ENCODE measurements at regions not wholly inside any gene's neighbourhood (a gene's known extent, or its start where the extent isn't known, plus 50 kb on each side); places are given as distances from the start of the nearest gene placed in this dataset.
"Not testable (repeated sequence)": the region's sequence is repeated elsewhere in the genome, so short reads cannot be mapped to it uniquely, and the experiment has no call there.

GRCh38 chr3:10109-10996, 186.2 kb upstream of the CHL1 start:
- in situ Hi-C loops (cut with MboI; ENCODE audit: low pct_ligation_motif_present in 1 of 4, low pct_unique_long_range_greater_than_20kb in 1 of 4, low sequenced_read_pairs in 3 of 4); intact Hi-C loops (cut with DNase I; ENCODE audit: low total_unique reads); H3K4me1 ChIP-seq; H3K27me3 ChIP-seq; H3K36me3 ChIP-seq; DNase-seq; H3K9me3 ChIP-seq; H3K4me3 ChIP-seq; H3K27ac ChIP-seq: not testable (repeated sequence)
- no CpG with 5 or more reads among the region's 15 CpGs for WGBS, 2 donors (ENCODE audit: low coverage in 1 of 2)

DNA sequence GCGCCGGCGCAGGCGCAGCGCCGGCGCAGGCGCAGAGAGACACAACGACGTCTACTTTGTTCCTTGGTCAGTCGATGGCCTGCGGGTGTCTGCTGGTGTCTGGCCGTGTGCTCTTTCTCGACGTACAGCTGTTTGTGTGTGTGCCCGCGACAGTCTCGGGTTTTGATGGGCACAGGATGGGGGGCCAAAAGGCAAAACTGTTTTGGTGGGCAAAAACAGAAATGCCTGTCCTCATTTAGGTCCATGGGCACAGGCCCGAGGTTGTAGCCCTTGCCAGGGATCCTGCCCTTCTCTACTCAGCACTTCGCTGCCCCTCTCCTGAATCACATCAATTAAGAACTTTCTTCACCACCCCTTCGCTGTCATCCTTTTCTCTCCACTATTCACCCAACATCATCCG, 184.8 kb upstream of the CHL1 start:
- Histone ChIP-seq H3K4me1 (no peaks in the 10 kb centered on the region), H3K9me3 (no peaks in the 10 kb centered on the region), H3K4me3 (no peak overlapping the region), H3K27me3 (no peaks in the 10 kb centered on the region), H3K36me3 (no peaks in the 10 kb centered on the region), H3K27ac (no peak overlapping the region)
- 72 to 78% methylated on average over 4 to 22 of the region's 22 CpGs for WGBS, 2 donors (ENCODE audit: low coverage in 1 of 2)
- intact Hi-C loops (cut with DNase I; ENCODE audit: low total_unique reads) (no loop called here), in situ Hi-C loops (cut with MboI; ENCODE audit: low pct_ligation_motif_present in 1 of 4, low pct_unique_long_range_greater_than_20kb in 1 of 4, low sequenced_read_pairs in 3 of 4) (no loop called here)
- no peak for DNase-seq
- TF ChIP-seq, protein P1, sequence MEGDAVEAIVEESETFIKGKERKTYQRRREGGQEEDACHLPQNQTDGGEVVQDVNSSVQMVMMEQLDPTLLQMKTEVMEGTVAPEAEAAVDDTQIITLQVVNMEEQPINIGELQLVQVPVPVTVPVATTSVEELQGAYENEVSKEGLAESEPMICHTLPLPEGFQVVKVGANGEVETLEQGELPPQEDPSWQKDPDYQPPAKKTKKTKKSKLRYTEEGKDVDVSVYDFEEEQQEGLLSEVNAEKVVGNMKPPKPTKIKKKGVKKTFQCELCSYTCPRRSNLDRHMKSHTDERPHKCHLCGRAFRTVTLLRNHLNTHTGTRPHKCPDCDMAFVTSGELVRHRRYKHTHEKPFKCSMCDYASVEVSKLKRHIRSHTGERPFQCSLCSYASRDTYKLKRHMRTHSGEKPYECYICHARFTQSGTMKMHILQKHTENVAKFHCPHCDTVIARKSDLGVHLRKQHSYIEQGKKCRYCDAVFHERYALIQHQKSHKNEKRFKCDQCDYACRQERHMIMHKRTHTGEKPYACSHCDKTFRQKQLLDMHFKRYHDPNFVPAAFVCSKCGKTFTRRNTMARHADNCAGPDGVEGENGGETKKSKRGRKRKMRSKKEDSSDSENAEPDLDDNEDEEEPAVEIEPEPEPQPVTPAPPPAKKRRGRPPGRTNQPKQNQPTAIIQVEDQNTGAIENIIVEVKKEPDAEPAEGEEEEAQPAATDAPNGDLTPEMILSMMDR (IDR thresholded peaks at IDR 0.05) = no peak
- no peak for TF ChIP-seq EP300 (IDR thresholded peaks at IDR 0.05; ENCODE audit: low read depth)
- TF ChIP-seq POLR2AphosphoS5 (IDR thresholded peaks at IDR 0.05) = no peak
- no peak for TF ChIP-seq POLR2A (IDR thresholded peaks at IDR 0.05)

- H3K4me3 ChIP-seq = no peak overlapping the region
- H3K27me3 ChIP-seq = no peaks in the 10 kb centered on the region
- DNase-seq = no peak
- intact Hi-C loops (cut with DNase I; ENCODE audit: low total_unique reads) (no loop called here), in situ Hi-C loops (cut with MboI; ENCODE audit: low pct_ligation_motif_present in 1 of 4, low pct_unique_long_range_greater_than_20kb in 1 of 4, low sequenced_read_pairs in 3 of 4) (no loop called here)
- no peaks in the 10 kb centered on the region for H3K36me3 ChIP-seq
- H3K4me1 ChIP-seq = no peaks in the 10 kb centered on the region
- WGBS, 2 donors (ENCODE audit: low coverage in 1 of 2) = 68 to 82% methylated on average over 3 of the region's 3 CpGs
- H3K9me3 ChIP-seq = no peaks in the 10 kb centered on the region
- no peak overlapping the region for H3K27ac ChIP-seq
- TF ChIP-seq, protein P1 (IDR thresholded peaks at IDR 0.05) = no peak
- TF ChIP-seq POLR2AphosphoS5 (IDR thresholded peaks at IDR 0.05) (no peak), POLR2A (IDR thresholded peaks at IDR 0.05) (no peak), EP300 (IDR thresholded peaks at IDR 0.05; ENCODE audit: low read depth) (no peak)
Measured at GRCh38 chr3:14652-15051, 181.9 kb upstream of the CHL1 start.

DNA sequence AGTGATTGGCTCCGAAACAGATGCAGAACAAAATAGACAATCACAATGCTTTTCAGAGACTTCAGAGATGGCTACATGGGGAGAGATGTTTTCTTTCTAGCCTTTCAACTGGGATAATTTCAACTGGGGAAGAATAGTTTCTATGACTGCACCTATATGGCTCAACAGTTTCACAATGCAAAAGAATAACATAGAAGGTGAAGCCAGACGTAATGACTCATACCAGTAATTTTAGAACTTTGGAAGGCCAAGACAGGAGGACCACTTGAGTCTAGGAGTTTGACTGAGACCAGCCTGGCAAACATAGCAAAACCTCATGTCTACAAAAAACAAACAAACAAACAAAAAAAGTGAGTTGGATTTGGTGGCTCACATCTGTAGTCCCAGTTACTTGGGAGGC, 180.2 kb upstream of the CHL1 start:
- Histone ChIP-seq H3K9me3 (no peaks in the 10 kb centered on the region), H3K4me1 (no peaks in the 10 kb centered on the region), H3K4me3 (no peak overlapping the region), H3K36me3 (no peaks in the 10 kb centered on the region), H3K27ac (no peak overlapping the region), H3K27me3 (no peaks in the 10 kb centered on the region)
- 68 to 76% methylated on average over 2 of the region's 2 CpGs for WGBS, 2 donors (ENCODE audit: low coverage in 1 of 2)
- intact Hi-C loops (cut with DNase I; ENCODE audit: low total_unique reads) = no loop called here
- TF ChIP-seq, protein P1 (IDR thresholded peaks at IDR 0.05) = no peak
- TF ChIP-seq EP300 (IDR thresholded peaks at IDR 0.05; ENCODE audit: low read depth) (no peak), POLR2A (IDR thresholded peaks at IDR 0.05) (no peak), POLR2AphosphoS5 (IDR thresholded peaks at IDR 0.05) (no peak)
- no peak for DNase-seq
- in situ Hi-C loops (cut with MboI; ENCODE audit: low pct_ligation_motif_present in 1 of 4, low pct_unique_long_range_greater_than_20kb in 1 of 4, low sequenced_read_pairs in 3 of 4) = no loop called here

- H3K9me3 ChIP-seq = no peaks in the 10 kb centered on the region
- TF ChIP-seq POLR2A (IDR thresholded peaks at IDR 0.05) = no peak
- TF ChIP-seq, protein P1 (IDR thresholded peaks at IDR 0.05) = no peak
- no peak for TF ChIP-seq POLR2AphosphoS5 (IDR thresholded peaks at IDR 0.05)
- TF ChIP-seq EP300 (IDR thresholded peaks at IDR 0.05; ENCODE audit: low read depth) = no peak
- no peak for DNase-seq
- intact Hi-C loops (cut with DNase I; ENCODE audit: low total_unique reads) = no loop called here
- H3K27ac ChIP-seq = no peak overlapping the region
- H3K27me3 ChIP-seq = no peaks in the 10 kb centered on the region
- H3K4me1 ChIP-seq = no peaks in the 10 kb centered on the region
- in situ Hi-C loops (cut with MboI; ENCODE audit: low pct_ligation_motif_present in 1 of 4, low pct_unique_long_range_greater_than_20kb in 1 of 4, low sequenced_read_pairs in 3 of 4) = no loop called here
- H3K36me3 ChIP-seq = no peaks in the 10 kb centered on the region
- no peak overlapping the region for H3K4me3 ChIP-seq
Measured at GRCh38 chr3:20421-20820, 176.1 kb upstream of the CHL1 start.
